Pons (tissue), 1 donor: ENCODE measurements at regions not wholly inside any gene's neighbourhood (a gene's known extent, or its start where the extent isn't known, plus 50 kb on each side); places are given as distances from the start of the nearest gene placed in this dataset.
A peak's percentile ranks its signal among the peaks of the same experiment; 100 is the strongest.
"Not testable (repeated sequence)": the region's sequence is repeated elsewhere in the genome, so short reads cannot be mapped to it uniquely, and the experiment has no call there.

ENCODE experiments used
- DNase-seq: peaks from one replicate; pipeline ENCODE4 v3.0.0-alpha.2; 2016; ENCODE audit warnings: low spot score

DNA sequence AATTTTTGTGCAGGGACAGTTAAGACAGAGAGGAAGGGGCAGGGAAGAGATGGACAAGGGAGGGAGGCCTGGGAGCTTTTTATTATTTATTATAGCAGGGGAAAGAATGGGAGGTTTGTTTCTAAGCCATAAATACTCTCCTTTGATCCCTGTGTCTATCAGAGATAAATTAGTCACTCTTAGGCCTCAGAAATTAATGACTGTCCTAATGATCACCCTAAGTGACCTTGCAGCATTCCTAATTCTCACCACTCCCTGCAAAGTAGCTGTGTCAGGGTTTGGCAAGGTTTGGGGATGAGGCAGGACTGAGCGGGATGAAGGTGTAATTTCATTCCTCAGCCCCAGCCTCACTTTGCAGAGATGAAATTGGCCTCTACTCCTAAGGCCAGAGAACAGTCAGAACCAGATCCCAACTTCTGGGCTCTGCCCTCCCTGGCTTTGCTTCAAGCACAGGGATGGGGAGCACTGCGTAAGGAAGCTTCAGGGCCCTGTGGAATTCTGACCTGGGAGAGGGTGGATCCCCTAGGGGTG is 95.0 kb downstream of the TMEM17 start:
- DNase-seq = peak; percentile 40

DNA sequence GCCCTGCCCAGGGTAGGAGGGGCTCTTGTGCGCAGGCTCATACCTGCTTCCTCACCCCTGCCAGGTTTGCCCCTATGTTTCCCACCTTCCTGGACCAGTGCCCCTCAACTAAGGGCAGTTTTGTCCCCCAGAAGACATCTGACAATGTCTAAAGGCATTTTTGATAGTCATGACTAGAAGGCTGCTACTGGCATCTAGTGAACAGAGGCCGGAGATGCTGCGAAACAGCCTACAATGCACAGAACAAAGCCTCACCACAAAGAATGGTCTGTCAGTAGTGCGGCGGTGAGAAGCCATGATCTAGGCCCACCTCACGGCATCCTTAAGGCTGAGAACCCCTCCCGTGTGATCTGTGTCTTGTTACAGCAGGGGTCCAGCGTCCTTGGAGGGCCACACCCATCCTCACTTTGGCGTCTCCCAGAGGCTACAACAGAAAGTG is 96.0 kb downstream of the TMEM17 start:
- DNase-seq = peak; percentile 84

DNA sequence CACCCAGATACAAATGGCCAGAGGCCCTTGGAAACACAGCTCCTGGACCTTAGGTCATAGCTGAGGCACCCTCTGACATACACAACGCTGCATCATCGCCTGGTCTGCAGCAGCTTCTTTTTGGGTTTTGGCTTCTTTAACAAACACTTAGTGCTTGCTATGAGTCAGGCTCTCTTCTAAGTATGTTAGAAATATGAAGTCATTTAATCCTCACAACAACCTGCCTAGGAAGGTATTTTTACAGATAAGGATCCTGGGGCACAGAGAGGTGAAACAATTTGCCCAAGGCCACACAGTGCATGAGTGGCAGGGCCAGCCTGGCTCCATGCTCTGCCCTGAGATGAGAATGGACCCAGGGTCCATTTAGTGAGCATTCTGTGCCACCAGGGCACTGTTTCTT is 96.6 kb downstream of the TMEM17 start:
- no peak for DNase-seq

DNA sequence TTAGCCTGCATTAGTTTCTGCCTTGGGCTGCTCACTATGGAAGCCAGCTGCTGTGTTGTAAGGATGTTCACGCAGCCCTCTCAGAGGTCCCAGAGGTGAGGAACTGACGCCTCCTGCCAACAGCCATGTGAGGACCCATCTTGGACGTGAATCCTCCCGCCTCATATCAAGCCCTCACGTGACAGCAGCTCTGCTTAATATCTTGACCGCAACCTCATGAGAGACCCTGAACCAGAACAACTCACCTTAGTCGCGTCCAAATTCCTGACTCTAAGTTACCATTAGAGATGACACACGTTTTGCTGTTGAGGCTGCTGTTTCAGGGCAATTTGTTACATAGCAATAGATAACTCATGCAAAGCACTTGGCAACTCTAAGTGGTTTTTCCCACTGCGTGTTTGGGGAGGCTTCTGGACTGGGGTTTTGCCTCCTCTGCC is 97.7 kb downstream of the TMEM17 start:
- no peak for DNase-seq

DNA sequence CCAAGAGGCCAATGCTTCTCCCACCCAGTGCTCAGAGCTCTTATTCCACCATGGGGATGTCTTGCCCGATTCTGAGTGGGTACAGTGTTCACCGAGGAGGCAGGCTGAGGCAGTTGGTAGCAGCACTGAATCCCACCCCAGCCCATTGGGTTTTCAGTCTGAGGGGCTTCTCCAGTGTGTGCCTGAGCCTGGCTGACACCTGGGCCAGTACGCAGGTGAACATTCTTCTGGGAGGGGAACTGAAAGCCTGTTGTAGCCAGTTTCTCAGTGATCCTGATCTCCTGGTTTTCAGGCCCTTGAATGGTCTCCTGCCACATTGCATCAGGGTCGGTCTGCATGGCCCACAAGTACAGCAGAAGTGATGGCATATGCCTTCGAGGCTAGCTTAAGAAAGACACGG is 98.2 kb downstream of the TMEM17 start:
- DNase-seq = no peak

DNA sequence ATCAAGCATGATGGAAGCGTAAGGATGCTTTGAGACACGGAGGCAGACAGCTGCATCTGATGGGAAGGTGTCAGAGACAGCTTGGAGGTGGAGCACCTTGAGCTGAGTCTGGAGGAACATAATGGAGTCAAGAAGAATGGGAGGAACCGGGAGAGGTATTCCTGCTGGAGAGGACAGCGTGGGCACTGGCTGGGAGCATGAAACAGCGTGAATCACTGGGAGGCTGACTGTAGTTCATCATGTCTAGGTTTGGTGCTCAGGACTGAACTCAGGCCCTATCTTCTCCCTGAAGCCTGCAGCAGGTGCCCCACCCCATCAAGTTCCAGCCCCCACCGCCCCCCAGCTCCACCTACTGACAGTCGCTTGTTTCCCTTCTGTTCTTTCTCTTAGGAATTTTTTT is 98.6 kb downstream of the TMEM17 start:
- no peak for DNase-seq

DNA sequence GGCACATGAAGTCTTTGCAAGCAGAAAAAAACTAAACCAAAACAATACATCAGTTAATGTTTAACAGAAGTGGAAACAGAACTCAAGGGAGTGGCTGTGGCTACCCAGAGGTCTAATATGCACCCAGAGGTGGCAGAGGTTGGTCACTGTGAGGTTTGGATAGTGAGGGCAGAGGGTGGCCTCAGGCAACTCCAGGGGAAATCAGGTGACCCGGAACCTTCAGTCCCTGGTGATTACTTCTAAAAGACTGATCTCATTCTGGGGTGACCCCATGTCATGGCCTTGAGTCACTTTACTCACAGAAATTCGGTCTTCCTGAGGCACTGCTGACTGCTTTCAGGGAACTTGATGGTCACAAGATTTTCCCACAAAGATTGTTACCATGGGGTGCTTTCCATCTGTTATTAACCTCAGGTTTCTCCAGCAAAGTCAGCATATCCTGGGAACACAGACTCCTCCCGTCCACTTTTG is 99.4 kb downstream of the TMEM17 start:
- DNase-seq = no peak

DNA sequence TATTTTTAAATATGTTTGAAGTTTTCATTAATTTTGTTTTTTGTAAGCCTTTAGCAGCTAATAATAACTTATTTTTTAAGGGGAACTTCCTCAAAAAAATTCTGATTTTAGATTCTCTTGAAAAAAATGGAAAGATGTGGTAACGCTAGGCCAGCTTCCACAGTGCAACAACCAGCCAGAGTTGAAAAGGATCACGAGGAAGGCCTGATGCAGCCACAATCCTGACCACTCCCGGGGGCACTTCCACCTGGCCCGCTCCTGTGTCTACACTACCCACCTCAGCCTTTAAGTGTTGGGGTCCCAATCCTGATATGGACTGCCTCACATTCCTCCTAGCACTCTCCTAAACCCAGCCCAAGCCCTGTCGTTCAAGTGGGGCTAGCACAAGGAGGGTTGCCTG is 101.1 kb downstream of the TMEM17 start:
- no peak for DNase-seq

DNA sequence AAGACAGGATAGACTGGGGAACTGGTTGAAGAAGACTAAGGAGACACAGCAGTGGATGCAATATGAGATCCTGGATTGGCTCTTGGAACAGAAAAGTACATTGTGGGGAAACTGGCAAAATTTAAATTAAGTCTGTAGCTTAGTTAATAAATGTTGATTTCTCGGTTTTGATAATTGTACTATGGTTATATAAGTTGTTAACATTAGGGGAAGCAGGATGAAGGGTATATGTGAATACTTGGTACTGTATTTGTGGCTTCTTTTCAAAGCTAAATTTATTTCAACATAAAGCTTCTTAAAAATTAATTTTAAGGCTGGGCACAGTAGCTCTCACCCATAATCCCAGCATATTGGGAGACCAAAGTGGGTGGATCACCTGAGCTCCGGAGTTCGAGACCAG is 103.8 kb downstream of the TMEM17 start:
- DNase-seq = no peak

DNA sequence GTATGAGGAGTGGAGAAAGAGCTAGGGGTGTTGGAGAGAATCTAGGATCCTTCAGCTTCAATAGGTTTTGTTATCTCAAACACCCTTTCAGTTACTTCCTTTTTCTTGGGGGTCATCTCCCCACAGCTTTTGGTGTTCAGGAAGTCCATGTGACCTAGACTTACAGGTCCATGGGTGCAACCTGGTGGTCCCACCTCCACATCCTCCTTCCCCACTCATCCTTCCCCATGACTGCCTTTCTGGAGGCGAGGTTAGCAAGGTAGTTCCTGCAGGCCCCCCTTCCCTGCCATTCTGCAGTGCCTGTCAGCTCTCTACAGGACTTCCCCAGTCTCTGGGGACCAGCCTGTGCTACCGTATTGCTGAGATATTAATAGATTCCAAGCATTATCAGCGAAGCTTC is 107.6 kb downstream of the TMEM17 start:
- DNase-seq = no peak

DNA sequence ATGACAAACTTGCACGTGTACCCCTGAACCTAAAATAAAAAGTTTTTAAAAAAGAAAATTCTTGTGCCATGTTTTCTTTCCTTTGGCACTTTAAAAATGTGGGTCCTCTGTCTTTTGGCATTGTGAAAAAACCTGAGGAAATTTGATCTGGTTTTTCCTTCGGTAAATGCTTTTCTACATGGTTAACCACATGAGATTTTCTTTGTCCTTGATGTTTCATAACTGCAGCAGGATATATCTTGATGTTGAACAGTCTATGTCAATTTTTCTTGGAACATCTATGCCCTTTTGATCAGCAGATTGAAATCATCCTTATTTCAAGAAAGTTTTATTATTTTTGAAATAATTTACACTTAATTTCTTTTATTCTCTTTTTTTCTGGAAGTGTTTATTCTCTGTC is 109.1 kb downstream of the TMEM17 start:
- DNase-seq = no peak

DNA sequence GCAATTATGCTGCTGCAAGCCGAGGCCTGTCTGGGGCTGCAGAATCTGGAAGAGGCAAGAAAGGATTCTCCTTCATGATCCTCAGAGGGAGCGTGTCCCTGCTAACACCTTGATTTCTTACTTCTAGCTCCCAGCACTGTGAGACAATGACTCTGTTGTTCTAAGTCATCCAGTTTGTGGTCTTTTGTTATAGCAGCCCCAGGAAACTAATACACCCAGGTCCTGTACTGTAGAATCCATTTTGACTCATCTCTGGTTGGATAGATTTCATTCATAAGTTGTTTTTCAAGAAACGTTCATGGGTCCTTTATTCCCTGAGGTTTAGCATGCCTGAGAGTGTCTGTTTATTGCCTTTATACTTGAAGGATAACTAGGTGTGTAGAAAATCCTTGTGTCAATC is 112.7 kb downstream of the TMEM17 start:
- no peak for DNase-seq

DNA sequence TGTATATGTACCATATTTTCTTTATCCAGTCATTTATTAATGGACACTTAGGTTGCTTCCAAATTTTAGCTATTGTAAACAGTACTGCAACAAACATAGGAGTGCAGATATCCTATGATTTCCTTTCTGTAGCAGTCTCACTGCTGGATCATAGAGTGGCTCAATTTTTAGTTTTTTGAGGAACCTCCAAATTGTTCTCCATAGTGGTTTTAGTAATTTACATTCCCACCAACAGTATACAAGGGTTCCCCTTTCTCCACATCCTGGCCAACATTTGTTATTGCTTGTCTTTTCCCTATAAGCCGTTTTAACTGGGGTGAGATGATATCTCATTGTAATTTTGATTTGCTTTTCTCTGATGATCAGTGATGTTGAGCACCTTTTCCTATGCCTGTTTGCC is 114.3 kb downstream of the TMEM17 start:
- no peak for DNase-seq

DNA sequence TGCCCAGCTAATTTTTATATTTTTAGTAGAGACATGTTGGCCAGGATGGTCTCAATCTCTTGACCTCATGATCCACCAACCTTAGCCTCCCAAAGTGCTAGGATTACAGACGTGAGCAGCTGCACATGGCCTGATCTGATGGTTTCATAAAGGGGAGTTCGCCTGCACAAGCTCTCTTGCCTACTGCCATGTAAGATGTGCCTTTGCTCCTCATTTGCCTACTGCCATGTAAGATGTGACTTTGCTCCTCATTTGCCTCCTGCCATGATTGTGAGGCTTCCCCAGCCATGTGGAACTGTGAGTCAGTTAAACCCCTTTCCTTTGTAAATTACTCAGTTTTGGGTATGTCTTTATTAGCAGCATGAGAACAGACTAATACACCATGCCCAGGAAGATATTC is 119.6 kb downstream of the TMEM17 start:
- DNase-seq = not testable (repeated sequence)

DNA sequence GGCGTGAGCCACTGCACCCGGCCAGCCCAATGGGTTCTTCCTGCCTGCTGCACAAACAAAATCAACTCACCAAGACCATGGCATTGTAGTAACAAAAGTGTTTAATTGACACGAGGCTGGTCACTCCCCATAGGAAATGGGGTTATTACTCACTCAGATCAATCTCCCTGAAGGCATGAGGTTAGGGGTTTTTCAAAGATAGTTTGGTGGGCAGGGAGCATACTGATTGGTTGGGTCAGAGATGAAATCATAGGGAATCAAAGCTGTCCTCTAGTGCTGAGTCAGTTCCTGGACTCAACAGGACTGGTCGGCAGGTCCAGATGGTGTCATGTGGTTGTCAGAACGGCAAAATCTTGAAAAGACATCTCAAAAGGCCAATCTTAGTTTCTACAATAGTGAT is 122.1 kb downstream of the TMEM17 start:
- DNase-seq = no peak

DNA sequence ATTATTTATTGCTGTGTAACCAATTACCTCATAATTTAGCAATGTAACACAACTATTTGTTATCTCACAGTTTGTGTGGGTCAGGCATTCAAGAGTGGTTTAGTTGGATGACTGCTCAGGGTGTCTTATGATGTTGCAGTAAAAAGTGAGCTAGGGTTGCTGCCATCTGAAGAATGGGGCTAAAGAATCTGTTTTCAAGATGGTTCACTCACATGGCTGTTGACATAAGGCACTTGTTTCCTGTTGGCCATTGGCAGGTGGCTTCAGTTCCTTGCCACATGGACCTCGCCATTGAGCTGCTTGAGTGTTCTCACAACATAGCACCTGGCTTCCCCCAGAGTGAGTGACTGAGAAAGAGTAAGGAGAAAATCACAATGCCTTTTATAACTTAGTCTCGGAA is 123.2 kb downstream of the TMEM17 start:
- DNase-seq = no peak

DNA sequence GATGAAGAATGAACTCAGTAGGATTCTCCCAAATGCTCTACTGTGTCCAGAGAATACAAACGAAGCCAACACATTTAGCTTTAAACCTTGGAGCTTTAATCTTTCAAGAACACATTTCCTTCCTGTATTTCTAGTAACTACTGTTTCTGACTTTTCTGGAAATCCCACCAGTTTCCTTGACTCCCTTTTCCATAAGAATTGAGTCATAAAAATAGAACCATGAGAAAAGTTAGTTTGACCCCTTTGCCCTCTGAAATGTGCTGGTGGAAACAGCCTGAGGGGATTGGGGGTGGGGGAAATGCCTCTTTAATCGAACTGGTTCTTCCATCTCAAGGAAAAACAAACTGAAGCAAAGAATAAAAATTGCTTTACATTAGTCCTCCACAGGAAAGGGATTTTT is 123.9 kb downstream of the TMEM17 start:
- DNase-seq = no peak

DNA sequence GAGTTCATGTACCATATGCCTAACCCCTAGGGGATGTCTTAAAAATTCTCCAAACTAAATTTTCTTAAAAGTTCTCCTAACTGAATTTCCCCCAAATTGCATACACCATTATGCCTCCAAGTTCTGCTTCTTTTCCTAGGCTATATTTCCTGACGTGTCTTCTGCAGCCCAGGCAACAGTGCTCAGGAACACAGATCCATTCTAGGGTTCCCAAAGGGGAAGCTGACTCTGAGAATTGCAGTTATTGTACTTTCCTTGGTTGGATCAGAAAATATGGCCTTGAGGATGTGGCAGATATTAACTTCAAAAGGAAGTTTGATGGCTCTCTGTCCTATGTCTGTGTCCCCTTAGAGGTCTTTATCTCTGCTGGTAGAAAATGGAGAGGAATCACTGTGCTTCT is 124.3 kb downstream of the TMEM17 start:
- DNase-seq = no peak

DNA sequence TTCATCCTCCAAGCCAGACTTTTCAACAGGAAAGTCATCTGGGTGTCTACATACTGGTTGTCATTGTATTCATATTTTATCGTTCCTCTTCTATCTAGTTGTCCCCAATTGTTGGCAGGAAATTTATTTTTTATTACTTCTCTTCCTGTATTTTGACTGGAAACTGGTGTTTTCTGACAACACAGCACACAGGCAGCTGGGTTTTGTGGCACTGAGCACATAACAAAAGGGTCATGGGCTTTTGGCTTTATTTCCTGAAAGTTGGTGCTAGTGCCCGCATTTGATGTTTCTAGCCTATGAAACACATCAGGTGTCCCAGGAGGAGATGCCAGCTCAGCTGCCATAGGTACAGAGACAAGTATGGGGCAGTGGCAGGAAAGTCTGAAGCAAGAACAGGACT is 126.4 kb downstream of the TMEM17 start:
- DNase-seq = no peak

DNA sequence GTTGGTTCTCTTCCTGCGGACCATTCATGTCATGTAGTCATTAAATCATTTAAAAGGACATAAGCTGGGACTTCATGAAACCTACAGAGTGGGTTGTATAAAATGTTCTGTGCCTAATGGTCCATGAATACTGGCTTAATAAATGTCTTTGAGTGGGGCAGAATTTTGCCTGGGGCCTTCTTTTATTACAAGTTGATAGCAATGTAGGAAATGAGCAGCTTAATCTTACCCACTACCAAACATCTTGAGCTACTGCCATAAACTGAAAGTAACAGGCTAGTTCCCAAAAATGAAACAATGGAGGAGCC is 130.9 kb downstream of the TMEM17 start:
- DNase-seq = no peak

DNA sequence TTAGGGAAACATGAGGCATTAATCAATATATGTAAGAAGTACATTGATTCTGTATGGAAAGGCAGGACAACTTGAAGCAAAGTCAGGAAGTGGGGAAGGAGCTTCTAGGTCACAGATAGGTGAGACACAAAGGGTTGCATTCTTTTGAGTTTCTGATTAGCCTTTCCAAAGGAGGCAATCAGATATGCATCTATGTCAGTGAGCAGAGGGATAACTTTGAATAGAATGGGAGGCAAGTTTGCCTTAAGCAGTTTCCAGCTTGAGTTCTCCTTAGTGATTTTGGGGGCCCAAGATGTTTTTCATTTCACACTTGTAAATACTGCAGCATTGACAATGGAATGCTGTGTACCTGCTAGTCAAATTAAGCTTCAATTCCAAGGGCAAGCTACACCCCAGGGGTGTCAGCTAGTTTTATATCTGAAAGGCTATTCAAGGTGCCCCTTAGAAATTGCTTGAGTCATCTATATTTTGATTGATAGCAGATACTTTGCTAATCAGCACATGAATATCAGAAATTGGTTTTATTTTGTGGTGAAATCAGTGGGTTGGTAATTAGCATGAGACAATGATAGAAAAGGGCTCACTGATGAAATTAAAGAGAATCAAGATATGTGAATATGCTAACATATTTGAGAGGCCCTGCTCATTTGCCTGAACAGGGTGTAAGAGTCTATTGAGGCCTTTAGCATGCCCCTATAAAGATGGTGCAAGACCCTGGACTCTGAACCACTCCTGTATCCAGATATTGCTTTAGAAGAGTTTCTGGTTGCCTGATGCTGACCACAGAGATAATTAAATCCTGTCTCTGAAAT is 131.5 kb downstream of the TMEM17 start:
- no peak for DNase-seq

DNA sequence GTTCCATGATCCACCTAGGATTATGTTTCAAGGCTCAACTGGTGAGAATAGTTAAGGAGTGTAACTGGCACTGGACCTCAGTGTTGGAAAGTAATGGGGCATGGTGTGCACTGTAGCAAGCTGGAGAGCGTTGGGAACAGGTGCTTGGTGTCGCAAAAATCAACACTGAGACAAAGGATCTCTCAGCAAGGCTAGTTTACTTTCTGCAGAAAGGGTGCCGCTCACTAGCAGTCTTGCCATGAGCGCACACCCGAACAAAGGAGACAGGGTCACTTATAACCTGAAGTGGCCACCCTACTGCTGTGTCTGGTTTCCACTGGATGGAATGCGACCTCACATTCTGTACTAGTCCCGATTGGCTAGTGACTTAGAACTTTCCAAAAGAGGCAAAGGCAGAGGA is 133.2 kb downstream of the TMEM17 start:
- DNase-seq = no peak

DNA sequence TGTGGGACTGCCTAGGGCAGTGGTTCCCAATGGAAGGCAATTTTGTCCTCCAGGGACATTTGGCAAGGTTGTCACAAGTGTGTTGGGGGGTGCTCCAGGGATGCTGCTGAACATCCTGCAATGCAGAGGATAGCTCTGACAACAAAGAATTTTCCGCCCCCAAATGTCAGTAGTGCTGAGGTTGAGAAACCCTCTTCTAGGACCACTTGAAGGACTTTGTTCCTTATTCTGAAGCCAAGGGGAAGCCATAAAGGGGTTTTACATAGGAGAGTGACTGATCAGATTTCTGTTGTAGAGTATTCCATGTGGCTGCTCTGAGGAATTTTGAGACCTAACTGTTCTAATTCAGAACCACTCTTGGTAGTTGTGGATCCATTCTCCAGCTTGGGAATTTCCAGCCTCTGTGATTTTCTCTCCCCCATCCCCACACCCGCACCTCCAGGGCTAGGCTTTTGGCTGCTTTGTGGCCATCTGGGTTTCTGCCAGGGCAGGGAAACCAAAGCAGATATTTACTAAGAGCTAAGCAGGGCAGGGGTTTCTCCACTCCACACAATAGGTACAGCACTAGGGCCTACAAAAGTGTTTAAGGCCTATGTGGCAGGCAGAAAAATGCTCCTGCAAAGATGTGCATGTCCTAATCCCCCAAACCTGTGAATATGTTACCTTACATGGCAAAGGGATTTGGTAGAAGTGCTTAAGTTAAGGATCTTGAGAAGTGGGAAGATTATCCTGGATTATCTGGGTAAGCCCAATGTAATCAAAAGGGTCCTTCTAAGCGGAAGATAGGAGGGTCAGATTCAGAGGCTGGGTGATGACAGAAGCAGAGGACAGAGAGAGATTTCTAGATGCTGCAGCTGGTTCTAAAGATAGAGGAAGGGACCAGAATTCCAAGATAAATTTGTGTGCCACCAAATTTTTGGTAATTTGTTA is 135.4 kb downstream of the TMEM17 start:
- DNase-seq = no peak
